MCF 10A (cell line): ENCODE measurements at regions not wholly inside any gene's neighbourhood (a gene's known extent, or its start where the extent isn't known, plus 50 kb on each side); places are given as distances from the start of the nearest gene placed in this dataset.
A peak's percentile ranks its signal among the peaks of the same experiment; 100 is the strongest.

Experiments
- BruUV-seq: library from RNA; stranded (reverse); fragments of 400-500 nt; replicated peaks from 2 replicates; lab custom pipeline; 2021; lab: Mats Ljungman, UMichigan
- CTCF ChIA-PET: fragments of 300-600 bp; sonication (Branson Sonifier 250); formaldehyde crosslinking; extraction: SDS; loops from one replicate; lab custom pipeline; 2021; ENCODE audit warnings: antibody characterized with exemption, inconsistent platforms; lab: Yijun Ruan, JAX
- POLR2A ChIA-PET: fragments of 300-600, 350-650 bp; sonication (Branson Sonifier 250); formaldehyde crosslinking; extraction: SDS; loops from one replicate; lab custom pipeline; 2020; ENCODE audit warnings: antibody characterized with exemption, inconsistent platforms; lab: Yijun Ruan, JAX
- DNase-seq: peaks from one replicate; pipeline ENCODE4 v3.0.0-alpha.2; 2018; ENCODE audit not compliant: unreplicated experiment
- H3K27ac Mint-ChIP-seq: one replicate; pipeline ENCODE4 v1.8.0; 2022; ENCODE audit warnings: mild to moderate bottlenecking, low read depth, mixed read lengths; ENCODE audit not compliant: unreplicated experiment
- H3K27me3 Mint-ChIP-seq: one replicate; pipeline ENCODE4 v1.8.0; 2022; ENCODE audit warnings: mixed read lengths; ENCODE audit not compliant: insufficient read depth, unreplicated experiment
- H3K36me3 Mint-ChIP-seq: one replicate; pipeline ENCODE4 v1.8.0; 2022; ENCODE audit warnings: mild to moderate bottlenecking, moderate library complexity, mixed read lengths; ENCODE audit not compliant: insufficient read depth, unreplicated experiment
- H3K4me1 Mint-ChIP-seq: one replicate; pipeline ENCODE4 v1.8.0; 2022; ENCODE audit warnings: mixed read lengths; ENCODE audit not compliant: insufficient read depth, unreplicated experiment
- H3K4me3 Mint-ChIP-seq: one replicate; pipeline ENCODE4 v1.8.0; 2022; ENCODE audit warnings: mild to moderate bottlenecking, moderate library complexity, mixed read lengths; ENCODE audit not compliant: unreplicated experiment
- H3K9me3 Mint-ChIP-seq: one replicate; pipeline ENCODE4 v1.8.0; 2022; ENCODE audit warnings: mixed read lengths; ENCODE audit not compliant: unreplicated experiment
- CTCF ChIP-seq: fragments of 200-600 bp; IDR thresholded peaks from one replicate; pipeline ENCODE4 v1.8.0; 2022; ENCODE audit warnings: antibody characterized with exemption, mild to moderate bottlenecking; ENCODE audit not compliant: unreplicated experiment
- intact Hi-C: fragments of 100-400 bp; cut with micrococcal nuclease; formaldehyde crosslinking; loops from 2 replicates; pipeline ENCODE4 v1.14.1; 2022

DNA sequence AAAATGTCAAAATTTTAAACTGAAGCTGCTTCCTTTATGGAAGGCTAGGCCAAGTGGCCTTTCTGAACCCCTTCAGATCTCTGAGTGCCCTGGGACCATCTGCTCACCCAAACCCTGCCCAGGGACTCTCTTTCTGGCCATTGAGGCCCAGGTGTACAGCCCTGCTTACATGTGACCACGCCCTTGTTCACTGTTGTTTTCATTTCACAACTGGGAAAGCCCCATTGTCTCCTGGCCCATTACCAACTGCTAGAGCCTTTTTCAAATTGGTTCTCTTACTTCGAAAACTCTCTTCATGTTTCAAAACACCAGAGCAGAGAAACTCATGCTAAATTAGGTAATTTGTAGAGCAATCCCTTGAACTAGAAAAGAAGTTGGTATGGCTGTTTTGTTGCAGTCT, 219.5 kb upstream of the TANK start:
- ChIA-PET CTCF (interaction anchor here (0.9 kb wide), 1 partner anchor 506 kb away, joined by 3 read pairs; no protein-coding TSS in a partner anchor), POLR2A (interaction anchor here (0.5 kb wide), 1 partner anchor 366 kb away, joined by 3 read pairs; no protein-coding TSS in a partner anchor)
- no peaks in the 10 kb centered on the region for H3K9me3 Mint-ChIP-seq
- TF ChIP-seq CTCF = no peak
- peak; percentile 79 for DNase-seq
- peak overlapping the region; percentile 42 for H3K4me3 Mint-ChIP-seq
- H3K36me3 Mint-ChIP-seq = no peaks in the 10 kb centered on the region
- intact Hi-C loops = no loop called here
- H3K4me1 Mint-ChIP-seq = peaks cover 16% of the 10 kb centered on the region
- H3K27ac Mint-ChIP-seq = peak overlapping the region; percentile 36
- no TSS peak for BruUV-seq
- no peaks in the 10 kb centered on the region for H3K27me3 Mint-ChIP-seq

- no peaks in the 10 kb centered on the region for H3K27me3 Mint-ChIP-seq
- no peak for DNase-seq
- no peak overlapping the region for H3K4me3 Mint-ChIP-seq
- ChIA-PET POLR2A (interaction anchor here (0.8 kb wide), 1 partner anchor 15 kb away, joined by 3 read pairs; no protein-coding TSS in a partner anchor), CTCF (interaction anchor here (0.7 to 2.9 kb wide), 2 partner anchors 29 to 617 kb away, joined by 4 to 15 read pairs; no protein-coding TSS in a partner anchor)
- no peaks in the 10 kb centered on the region for H3K9me3 Mint-ChIP-seq
- H3K36me3 Mint-ChIP-seq = no peaks in the 10 kb centered on the region
- H3K4me1 Mint-ChIP-seq = peaks cover 16% of the 10 kb centered on the region
- peak overlapping the region; percentile 36 for H3K27ac Mint-ChIP-seq
- no TSS peak for BruUV-seq
- no peak for TF ChIP-seq CTCF
- intact Hi-C loops = no loop called here
These were observed 218.9 kb upstream of the TANK start for GRCh38 chr2:160941290-160941846.

- CTCF ChIA-PET = interaction anchor here (0.7 to 2.9 kb wide), 5 partner anchors 10 to 452 kb away, joined by 3 to 15 read pairs (median 3); no protein-coding TSS in a partner anchor
- DNase-seq = no peak
- Mint-ChIP-seq H3K27ac (no peak overlapping the region), H3K27me3 (no peaks in the 10 kb centered on the region), H3K36me3 (no peaks in the 10 kb centered on the region), H3K4me3 (no peak overlapping the region), H3K9me3 (no peaks in the 10 kb centered on the region), H3K4me1 (peaks cover 16% of the 10 kb centered on the region)
- POLR2A ChIA-PET = interaction anchor here (0.6 kb wide), 1 partner anchor 13 kb away, joined by 3 read pairs; no protein-coding TSS in a partner anchor
- no TSS peak for BruUV-seq
- intact Hi-C loops = no loop called here
- TF ChIP-seq CTCF = no peak
These were observed 217.6 kb upstream of the TANK start for GRCh38 chr2:160942476-160943142.

DNA sequence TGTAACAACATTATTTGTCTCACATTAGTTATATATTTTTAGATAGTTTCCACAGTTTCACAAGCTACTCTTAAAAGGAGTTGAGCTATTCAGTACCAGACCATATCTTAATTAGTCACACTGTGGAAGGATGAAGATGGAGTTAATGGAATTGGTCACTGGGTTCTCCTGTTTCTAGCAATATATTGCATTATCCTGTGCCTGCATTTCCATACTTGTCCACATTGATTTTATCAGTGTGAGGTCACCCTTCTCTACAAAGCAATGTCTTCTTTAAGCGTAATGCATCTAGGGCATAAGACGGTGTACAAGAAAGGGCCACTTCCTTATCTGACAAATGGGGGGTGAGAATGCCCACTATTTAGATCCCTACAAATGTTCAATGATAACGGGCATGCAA, 216.8 kb upstream of the TANK start:
- ChIA-PET CTCF (interaction anchor here (0.7 to 2.9 kb wide), 4 partner anchors 9 to 27 kb away, joined by 3 to 15 read pairs (median 3); no protein-coding TSS in a partner anchor), POLR2A (interaction anchor here (0.6 kb wide), 1 partner anchor 12 kb away, joined by 3 read pairs; no protein-coding TSS in a partner anchor)
- TF ChIP-seq CTCF = no peak
- Mint-ChIP-seq H3K4me1 (peaks cover 16% of the 10 kb centered on the region), H3K27me3 (no peaks in the 10 kb centered on the region), H3K9me3 (no peaks in the 10 kb centered on the region), H3K36me3 (no peaks in the 10 kb centered on the region), H3K4me3 (no peak overlapping the region), H3K27ac (no peak overlapping the region)
- DNase-seq = no peak
- BruUV-seq = no TSS peak
- intact Hi-C loops = no loop called here
